H9 (cell line): ENCODE measurements at regions not wholly inside any gene's neighbourhood (a gene's known extent, or its start where the extent isn't known, plus 50 kb on each side); places are given as distances from the start of the nearest gene placed in this dataset.
A peak's percentile ranks its signal among the peaks of the same experiment; 100 is the strongest.

Experiments
- DNase-seq: peaks from one replicate; pipeline ENCODE4 v3.0.0-alpha.2; 2017
- H2AFZ ChIP-seq: one replicate; pipeline ENCODE4 v1.6.1; 2013; ENCODE audit warnings: mild to moderate bottlenecking, low read length, control low read depth, moderate library complexity
- H2AK5ac ChIP-seq: 2 replicates; pipeline ENCODE4 v1.6.1; 2013; ENCODE audit warnings: low read length, control low read depth, mixed read lengths; ENCODE audit not compliant: insufficient read length
- H2BK120ac ChIP-seq: one replicate; pipeline ENCODE4 v1.6.1; 2013; ENCODE audit warnings: low read depth, mild to moderate bottlenecking, low read length, control low read depth, inconsistent platforms; ENCODE audit not compliant: poor library complexity, severe bottlenecking
- H2BK12ac ChIP-seq: 2 replicates; pipeline ENCODE4 v1.6.1; 2013; ENCODE audit warnings: low read length, control low read depth, mixed read lengths, low read depth; ENCODE audit not compliant: insufficient read length
- H2BK15ac ChIP-seq: 2 replicates; pipeline ENCODE4 v1.6.1; 2013; ENCODE audit warnings: low read depth, low read length, control low read depth
- H2BK20ac ChIP-seq: one replicate; pipeline ENCODE4 v1.6.1; 2013; ENCODE audit warnings: low read depth, mild to moderate bottlenecking, low read length, control low read depth, inconsistent platforms; ENCODE audit not compliant: poor library complexity, severe bottlenecking
- H2BK5ac ChIP-seq: 2 replicates; pipeline ENCODE4 v1.6.1; 2013; ENCODE audit warnings: low read length, control low read depth, mixed read lengths; ENCODE audit not compliant: insufficient read length
- H3K14ac ChIP-seq: 2 replicates; pipeline ENCODE4 v1.6.1; 2013; ENCODE audit warnings: low read length, control low read depth; ENCODE audit not compliant: insufficient read depth
- H3K18ac ChIP-seq: 2 replicates; pipeline ENCODE4 v1.6.1; 2013; ENCODE audit warnings: low read depth, mild to moderate bottlenecking, mixed read lengths, low read length, control low read depth; ENCODE audit not compliant: insufficient read length
- H3K23ac ChIP-seq: 2 replicates; pipeline ENCODE4 v1.6.1; 2013; ENCODE audit warnings: low read length, control low read depth, mixed read lengths, low read depth; ENCODE audit not compliant: insufficient read length
- H3K23me2 ChIP-seq: 2 replicates; pipeline ENCODE4 v1.6.1; 2013; ENCODE audit warnings: low read depth, mild to moderate bottlenecking, mixed read lengths, low read length, control low read depth; ENCODE audit not compliant: insufficient read length, poor library complexity, severe bottlenecking
- H3K27ac ChIP-seq: 2 replicates; pipeline ENCODE4 v1.5.1; 2013; ENCODE audit warnings: low read length, control low read depth, mixed read lengths, low read depth; ENCODE audit not compliant: insufficient read length
- H3K27me3 ChIP-seq: 2 replicates; pipeline ENCODE4 v1.6.1; 2013; ENCODE audit warnings: low read length, control low read depth, inconsistent platforms; ENCODE audit not compliant: insufficient read depth
- H3K4ac ChIP-seq: 2 replicates; pipeline ENCODE4 v1.6.1; 2013; ENCODE audit warnings: low read depth, mild to moderate bottlenecking, control low read depth, inconsistent platforms, low read length, moderate library complexity
- H3K4me1 ChIP-seq: 2 replicates; pipeline ENCODE4 v1.6.1; 2013; ENCODE audit warnings: low read length, control low read depth, inconsistent platforms; ENCODE audit not compliant: insufficient read depth
- H3K4me2 ChIP-seq: 2 replicates; pipeline ENCODE4 v1.6.1; 2013; ENCODE audit warnings: low read length, control low read depth, mixed read lengths; ENCODE audit not compliant: insufficient read length, insufficient read depth
- H3K56ac ChIP-seq: 2 replicates; pipeline ENCODE4 v1.6.1; 2013; ENCODE audit warnings: low read depth, mild to moderate bottlenecking, mixed read lengths, low read length, control low read depth; ENCODE audit not compliant: insufficient read length
- H3K79me1 ChIP-seq: 2 replicates; pipeline ENCODE4 v1.6.1; 2013; ENCODE audit warnings: low read depth, mild to moderate bottlenecking, moderate library complexity, low read length, control low read depth, inconsistent platforms; ENCODE audit not compliant: insufficient read depth, poor library complexity, severe bottlenecking
- H3K79me2 ChIP-seq: 2 replicates; pipeline ENCODE4 v1.6.1; 2013; ENCODE audit warnings: low read length, control low read depth, inconsistent platforms; ENCODE audit not compliant: insufficient read depth
- H3K9ac ChIP-seq: 2 replicates; pipeline ENCODE4 v1.6.1; 2013; ENCODE audit warnings: low read length, control low read depth, mixed read lengths; ENCODE audit not compliant: insufficient read length; ENCODE audit errors: extremely low read depth
- H3K9me3 ChIP-seq: one replicate; pipeline ENCODE4 v1.6.1; 2013; ENCODE audit warnings: low read depth, low read length, inconsistent platforms; ENCODE audit not compliant: control insufficient read depth
- H3T11ph ChIP-seq: one replicate; pipeline ENCODE4 v1.6.1; 2013; ENCODE audit warnings: mild to moderate bottlenecking, low read length, control low read depth, inconsistent platforms
- H4K20me1 ChIP-seq: one replicate; pipeline ENCODE4 v1.6.1; 2013; ENCODE audit not compliant: control insufficient read depth, insufficient read length, insufficient read depth
- H4K5ac ChIP-seq: 2 replicates; pipeline ENCODE4 v1.6.1; 2013; ENCODE audit warnings: low read depth, mild to moderate bottlenecking, mixed read lengths, low read length, control low read depth; ENCODE audit not compliant: insufficient read length
- H4K8ac ChIP-seq: replicated peaks from 2 replicates; pipeline ENCODE4 v1.6.1; 2013; ENCODE audit warnings: low read length, control low read depth, mixed read lengths, low read depth; ENCODE audit not compliant: insufficient read length
- H4K91ac ChIP-seq: 2 replicates; pipeline ENCODE4 v1.6.1; 2013; ENCODE audit warnings: low read depth, mild to moderate bottlenecking, moderate library complexity, mixed read lengths, low read length, control low read depth; ENCODE audit not compliant: insufficient read length
- H3K27ac Mint-ChIP-seq, 3 experiments: 2 replicates in 2 of 3; 3 replicates in 1 of 3; pipeline ENCODE4 v1.8.0; 2020 to 2021; ENCODE audit warnings: mixed read lengths in 3 of 3, mild to moderate bottlenecking in 1 of 3, moderate library complexity in 1 of 3
- H3K27me3 Mint-ChIP-seq: 2 replicates; pipeline ENCODE4 v1.8.0; 2021; ENCODE audit warnings: low read depth, mild to moderate bottlenecking, moderate library complexity, mixed read lengths
- H3K36me3 Mint-ChIP-seq, 3 experiments: 2 replicates in 2 of 3; 3 replicates in 1 of 3; pipeline ENCODE4 v1.8.0; 2020 to 2021; ENCODE audit warnings: low read depth in 3 of 3, mixed read lengths in 3 of 3; ENCODE audit not compliant: insufficient read depth in 1 of 3
- H3K4me1 Mint-ChIP-seq, 2 experiments: 2 replicates each; pipeline ENCODE4 v1.8.0; 2020; ENCODE audit warnings: mixed read lengths in 2 of 2
- H3K4me3 Mint-ChIP-seq, 2 experiments: 2 replicates in 1 of 2; 3 replicates in 1 of 2; pipeline ENCODE4 v1.8.0; 2020 to 2021; ENCODE audit warnings: mild to moderate bottlenecking in 2 of 2, mixed read lengths in 2 of 2, moderate library complexity in 1 of 2
- H3K9me3 Mint-ChIP-seq, 2 experiments: 2 replicates in 1 of 2; 3 replicates in 1 of 2; pipeline ENCODE4 v1.8.0; 2020; ENCODE audit warnings: mild to moderate bottlenecking in 2 of 2, mixed read lengths in 2 of 2, moderate library complexity in 1 of 2
- WGBS: extraction: QIAGEN DNeasy Blood & Tissue Kit; methylation state at CpG from one replicate; pipeline ENCODE4 v1.1.7; 2013; ENCODE audit warnings: missing lambda C conversion rate, low lambda C conversion rate, mixed read lengths; ENCODE audit not compliant: insufficient read length; ENCODE audit errors: extremely low coverage; 5-methylcytosine and 5-hydroxymethylcytosine counted together
- TF ChIP-seq, protein P1 (sequence below): fragments of 200-600 bp; sonication (generic); conservative IDR thresholded peaks from 3 replicates; pipeline ENCODE4 v1.8.0; 2021; ENCODE audit warnings: antibody characterized with exemption, mild to moderate bottlenecking

DNA sequence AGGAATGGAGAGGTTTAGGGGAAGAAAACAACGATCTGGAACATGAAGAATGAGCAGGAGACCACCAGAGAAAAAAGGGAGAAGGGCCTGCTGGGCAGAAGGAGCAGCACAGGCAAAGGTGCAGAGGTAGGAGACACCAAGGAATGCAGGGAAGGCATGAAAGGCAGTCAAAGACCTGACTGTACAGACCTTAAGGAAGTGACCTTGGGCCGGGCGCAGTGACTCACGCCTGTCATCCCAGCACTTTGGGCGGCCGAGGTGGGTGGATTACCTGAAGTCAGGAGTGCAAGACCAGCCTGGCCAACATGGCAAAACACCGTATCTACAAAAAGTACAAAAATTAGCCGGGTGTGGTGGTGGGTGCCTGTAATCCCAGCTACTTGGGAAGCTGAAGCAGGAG is 157.7 kb upstream of the ATP10A start:
- Histone ChIP-seq H4K91ac (no peak overlapping the region), H3K27me3 (no peaks in the 10 kb centered on the region), H2AFZ (no peak overlapping the region), H3K79me2 (no peaks in the 10 kb centered on the region), H3K79me1 (no peaks in the 10 kb centered on the region), H2BK15ac (no peak overlapping the region), H3K23ac (no peak overlapping the region), H3T11ph (no peak overlapping the region), H3K27ac (no peak overlapping the region), H2BK120ac (no peak overlapping the region), H4K8ac (no peak overlapping the region), H3K4me1 (no peaks in the 10 kb centered on the region), H3K56ac (no peak overlapping the region), H2BK20ac (no peak overlapping the region), H2BK12ac (no peak overlapping the region), H2AK5ac (no peak overlapping the region), H3K18ac (no peak overlapping the region), H2BK5ac (no peak overlapping the region), H4K5ac (no peak overlapping the region), H3K23me2 (no peaks in the 10 kb centered on the region), H4K20me1 (no peaks in the 10 kb centered on the region), H3K9me3 (no peaks in the 10 kb centered on the region), H3K4ac (no peak overlapping the region), H3K4me2 (no peak overlapping the region), H3K9ac (no peak overlapping the region), H3K14ac (no peak overlapping the region)
- no peak for DNase-seq
- peaks cover 0 to 1% of the 10 kb centered on the region in 2 experiments; a peak in 2 of 4 replicates for H3K4me1 Mint-ChIP-seq
- H3K27me3 Mint-ChIP-seq = no peaks in the 10 kb centered on the region; the same call in 1 of the 2 replicates
- H3K36me3 Mint-ChIP-seq = no peaks in the 10 kb centered on the region; a peak in 1 of 7 replicates
- peak overlapping the region in 1 of 3 experiments; percentile 35; a peak in 1 of 7 replicates for H3K27ac Mint-ChIP-seq
- TF ChIP-seq, protein P1, sequence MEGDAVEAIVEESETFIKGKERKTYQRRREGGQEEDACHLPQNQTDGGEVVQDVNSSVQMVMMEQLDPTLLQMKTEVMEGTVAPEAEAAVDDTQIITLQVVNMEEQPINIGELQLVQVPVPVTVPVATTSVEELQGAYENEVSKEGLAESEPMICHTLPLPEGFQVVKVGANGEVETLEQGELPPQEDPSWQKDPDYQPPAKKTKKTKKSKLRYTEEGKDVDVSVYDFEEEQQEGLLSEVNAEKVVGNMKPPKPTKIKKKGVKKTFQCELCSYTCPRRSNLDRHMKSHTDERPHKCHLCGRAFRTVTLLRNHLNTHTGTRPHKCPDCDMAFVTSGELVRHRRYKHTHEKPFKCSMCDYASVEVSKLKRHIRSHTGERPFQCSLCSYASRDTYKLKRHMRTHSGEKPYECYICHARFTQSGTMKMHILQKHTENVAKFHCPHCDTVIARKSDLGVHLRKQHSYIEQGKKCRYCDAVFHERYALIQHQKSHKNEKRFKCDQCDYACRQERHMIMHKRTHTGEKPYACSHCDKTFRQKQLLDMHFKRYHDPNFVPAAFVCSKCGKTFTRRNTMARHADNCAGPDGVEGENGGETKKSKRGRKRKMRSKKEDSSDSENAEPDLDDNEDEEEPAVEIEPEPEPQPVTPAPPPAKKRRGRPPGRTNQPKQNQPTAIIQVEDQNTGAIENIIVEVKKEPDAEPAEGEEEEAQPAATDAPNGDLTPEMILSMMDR = no peak
- no CpG with 5 or more reads among the region's 8 CpGs for WGBS
- no peak overlapping the region for H3K4me3 Mint-ChIP-seq
- no peaks in the 10 kb centered on the region for H3K9me3 Mint-ChIP-seq
